ENCODE measurements at regions not wholly inside any gene's neighbourhood (a gene's known extent, or its start where the extent isn't known, plus 50 kb on each side); places are given as distances from the start of the nearest gene placed in this dataset.

DNA sequence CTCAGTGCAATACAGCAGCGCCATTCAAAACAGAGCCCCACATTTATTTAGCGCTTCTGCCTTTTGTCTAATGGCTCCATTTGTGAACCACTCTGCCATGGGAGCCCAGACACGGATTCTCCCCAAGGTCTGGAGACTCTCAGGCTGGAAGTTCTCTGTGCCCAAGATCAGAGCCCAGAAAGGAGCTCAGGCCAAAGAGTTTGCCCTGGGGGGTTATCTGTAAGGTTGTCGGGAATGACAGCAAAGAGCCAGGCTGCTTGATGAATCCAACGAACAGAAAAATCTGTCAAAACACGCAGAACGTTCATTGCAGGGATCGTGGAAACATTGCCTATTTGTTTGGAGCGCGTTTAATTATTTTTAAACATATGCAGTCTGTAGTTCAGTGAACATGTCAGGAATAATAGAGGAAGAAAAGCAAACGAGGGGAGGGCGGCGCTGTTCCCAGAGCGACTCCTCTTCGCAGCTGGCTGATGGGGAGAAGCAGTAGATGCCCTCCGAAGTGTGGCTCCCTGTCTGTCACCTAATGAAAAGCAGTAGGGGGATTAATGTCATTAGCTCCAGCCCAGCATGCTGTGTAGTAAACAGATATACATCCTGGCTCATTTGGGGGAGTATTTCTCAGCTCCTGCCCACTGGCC is 464.9 kb upstream of the MPDZ start:
- no peak for TF ChIP-seq TCF12 (IDR thresholded peaks at IDR 0.05; ENCODE audit: low read depth)
- no peak for TF ChIP-seq FOXM1 (IDR thresholded peaks at IDR 0.05; ENCODE audit: borderline replicate concordance, low read depth)
- TF ChIP-seq RAD21 (IDR thresholded peaks at IDR 0.05; ENCODE audit: low read depth): no peak
- no peak for TF ChIP-seq CEBPB (IDR thresholded peaks at IDR 0.05)
- TF ChIP-seq EP300 (IDR thresholded peaks at IDR 0.05; ENCODE audit: borderline replicate concordance): no peak
- TF ChIP-seq TEAD4 (IDR thresholded peaks at IDR 0.05): no peak
- TF ChIP-seq, protein P1, sequence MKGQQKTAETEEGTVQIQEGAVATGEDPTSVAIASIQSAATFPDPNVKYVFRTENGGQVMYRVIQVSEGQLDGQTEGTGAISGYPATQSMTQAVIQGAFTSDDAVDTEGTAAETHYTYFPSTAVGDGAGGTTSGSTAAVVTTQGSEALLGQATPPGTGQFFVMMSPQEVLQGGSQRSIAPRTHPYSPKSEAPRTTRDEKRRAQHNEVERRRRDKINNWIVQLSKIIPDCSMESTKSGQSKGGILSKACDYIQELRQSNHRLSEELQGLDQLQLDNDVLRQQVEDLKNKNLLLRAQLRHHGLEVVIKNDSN (IDR thresholded peaks at IDR 0.05): no peak
- TF ChIP-seq, protein P2, sequence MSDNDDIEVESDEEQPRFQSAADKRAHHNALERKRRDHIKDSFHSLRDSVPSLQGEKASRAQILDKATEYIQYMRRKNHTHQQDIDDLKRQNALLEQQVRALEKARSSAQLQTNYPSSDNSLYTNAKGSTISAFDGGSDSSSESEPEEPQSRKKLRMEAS (IDR thresholded peaks at IDR 0.05): no peak
- TF ChIP-seq, protein P3, sequence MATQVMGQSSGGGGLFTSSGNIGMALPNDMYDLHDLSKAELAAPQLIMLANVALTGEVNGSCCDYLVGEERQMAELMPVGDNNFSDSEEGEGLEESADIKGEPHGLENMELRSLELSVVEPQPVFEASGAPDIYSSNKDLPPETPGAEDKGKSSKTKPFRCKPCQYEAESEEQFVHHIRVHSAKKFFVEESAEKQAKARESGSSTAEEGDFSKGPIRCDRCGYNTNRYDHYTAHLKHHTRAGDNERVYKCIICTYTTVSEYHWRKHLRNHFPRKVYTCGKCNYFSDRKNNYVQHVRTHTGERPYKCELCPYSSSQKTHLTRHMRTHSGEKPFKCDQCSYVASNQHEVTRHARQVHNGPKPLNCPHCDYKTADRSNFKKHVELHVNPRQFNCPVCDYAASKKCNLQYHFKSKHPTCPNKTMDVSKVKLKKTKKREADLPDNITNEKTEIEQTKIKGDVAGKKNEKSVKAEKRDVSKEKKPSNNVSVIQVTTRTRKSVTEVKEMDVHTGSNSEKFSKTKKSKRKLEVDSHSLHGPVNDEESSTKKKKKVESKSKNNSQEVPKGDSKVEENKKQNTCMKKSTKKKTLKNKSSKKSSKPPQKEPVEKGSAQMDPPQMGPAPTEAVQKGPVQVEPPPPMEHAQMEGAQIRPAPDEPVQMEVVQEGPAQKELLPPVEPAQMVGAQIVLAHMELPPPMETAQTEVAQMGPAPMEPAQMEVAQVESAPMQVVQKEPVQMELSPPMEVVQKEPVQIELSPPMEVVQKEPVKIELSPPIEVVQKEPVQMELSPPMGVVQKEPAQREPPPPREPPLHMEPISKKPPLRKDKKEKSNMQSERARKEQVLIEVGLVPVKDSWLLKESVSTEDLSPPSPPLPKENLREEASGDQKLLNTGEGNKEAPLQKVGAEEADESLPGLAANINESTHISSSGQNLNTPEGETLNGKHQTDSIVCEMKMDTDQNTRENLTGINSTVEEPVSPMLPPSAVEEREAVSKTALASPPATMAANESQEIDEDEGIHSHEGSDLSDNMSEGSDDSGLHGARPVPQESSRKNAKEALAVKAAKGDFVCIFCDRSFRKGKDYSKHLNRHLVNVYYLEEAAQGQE (IDR thresholded peaks at IDR 0.05; ENCODE audit: low read depth): no peak
- no peak for TF ChIP-seq EGR1 (IDR thresholded peaks at IDR 0.05)
- TF ChIP-seq YY1 (IDR thresholded peaks at IDR 0.05; ENCODE audit: low read depth): no peak
- no peak for TF ChIP-seq CREB1 (IDR thresholded peaks at IDR 0.05; ENCODE audit: low read depth)
